ENCODE measurements at regions not wholly inside any gene's neighbourhood (a gene's known extent, or its start where the extent isn't known, plus 50 kb on each side); places are given as distances from the start of the nearest gene placed in this dataset.
"Not testable (repeated sequence)": the region's sequence is repeated elsewhere in the genome, so short reads cannot be mapped to it uniquely, and the experiment has no call there.

GRCh38 chr21:35191128-35191527 is 142.0 kb upstream of the RUNX1 start:
- intact Hi-C loops (cut with DNase I) = no loop called here
- DNase-seq (ENCODE audit: low spot score) = no peak

GRCh38 chr21:35190201-35190701 is 141.1 kb upstream of the RUNX1 start:
- DNase-seq (ENCODE audit: low spot score) = no peak
- intact Hi-C loops (cut with DNase I) = no loop called here

- DNase-seq (ENCODE audit: low spot score) = no peak
- intact Hi-C loops (cut with DNase I) = no loop called here
These were observed 140.2 kb upstream of the RUNX1 start for GRCh38 chr21:35189077-35189863.

- DNase-seq (ENCODE audit: low spot score); intact Hi-C loops (cut with DNase I): not testable (repeated sequence)
These were observed 134.3 kb upstream of the RUNX1 start for GRCh38 chr21:35183389-35183788.

GRCh38 chr21:35179990-35180540 is 131.0 kb upstream of the RUNX1 start:
- intact Hi-C loops (cut with DNase I) = no loop called here
- DNase-seq (ENCODE audit: low spot score) = no peak

- intact Hi-C loops (cut with DNase I) = no loop called here
- no peak for DNase-seq (ENCODE audit: low spot score)
These were observed 129.7 kb upstream of the RUNX1 start for GRCh38 chr21:35178827-35179226.

GRCh38 chr21:35178098-35178497 is 129.0 kb upstream of the RUNX1 start:
- intact Hi-C loops (cut with DNase I) = no loop called here
- no peak for DNase-seq (ENCODE audit: low spot score)

GRCh38 chr21:35172231-35172630 is 123.1 kb upstream of the RUNX1 start:
- intact Hi-C loops (cut with DNase I) = no loop called here

GRCh38 chr21:35171385-35171784 is 122.3 kb upstream of the RUNX1 start:
- intact Hi-C loops (cut with DNase I) = no loop called here
- no peak for DNase-seq (ENCODE audit: low spot score)

More at GRCh38 chr21:35172231-35172630, 123.1 kb upstream of the RUNX1 start:
- no peak for DNase-seq (ENCODE audit: low spot score)

GRCh38 chr21:35170818-35171217 is 121.7 kb upstream of the RUNX1 start:
- no peak for DNase-seq (ENCODE audit: low spot score)
- intact Hi-C loops (cut with DNase I) = no loop called here

GRCh38 chr21:35170244-35170643 is 121.1 kb upstream of the RUNX1 start:
- no peak for DNase-seq (ENCODE audit: low spot score)
- intact Hi-C loops (cut with DNase I) = no loop called here

- no peak for DNase-seq (ENCODE audit: low spot score)
- intact Hi-C loops (cut with DNase I) = no loop called here
These were observed 120.5 kb upstream of the RUNX1 start for GRCh38 chr21:35169574-35169973.

- DNase-seq (ENCODE audit: low spot score) = no peak
- intact Hi-C loops (cut with DNase I) = no loop called here
These were observed 119.6 kb upstream of the RUNX1 start for GRCh38 chr21:35168735-35169134.

GRCh38 chr21:35164971-35165483 is 115.9 kb upstream of the RUNX1 start:
- intact Hi-C loops (cut with DNase I) = no loop called here
- no peak for DNase-seq (ENCODE audit: low spot score)

- intact Hi-C loops (cut with DNase I) = no loop called here
- DNase-seq (ENCODE audit: low spot score) = no peak
These were observed 115.3 kb upstream of the RUNX1 start for GRCh38 chr21:35164380-35164779.

GRCh38 chr21:35163411-35163810 is 114.3 kb upstream of the RUNX1 start:
- intact Hi-C loops (cut with DNase I) = no loop called here
- no peak for DNase-seq (ENCODE audit: low spot score)

- intact Hi-C loops (cut with DNase I) = no loop called here
- no peak for DNase-seq (ENCODE audit: low spot score)
These were observed 113.7 kb upstream of the RUNX1 start for GRCh38 chr21:35162831-35163230.

GRCh38 chr21:35159881-35160280 is 110.8 kb upstream of the RUNX1 start:
- no peak for DNase-seq (ENCODE audit: low spot score)
- intact Hi-C loops (cut with DNase I) = loop anchor here (2.0 kb wide), 1 partner anchor 25 kb away; no protein-coding TSS in a partner anchor

- DNase-seq (ENCODE audit: low spot score); intact Hi-C loops (cut with DNase I): not testable (repeated sequence)
These were observed 108.3 kb upstream of the RUNX1 start for GRCh38 chr21:35157374-35157773.

- intact Hi-C loops (cut with DNase I) = no loop called here
- no peak for DNase-seq (ENCODE audit: low spot score)
These were observed 107.5 kb upstream of the RUNX1 start for GRCh38 chr21:35156293-35157278.

All from cardiac septum (tissue), 1 donor.